GM18502 (cell line): ENCODE measurements at regions not wholly inside any gene's neighbourhood (a gene's known extent, or its start where the extent isn't known, plus 50 kb on each side); places are given as distances from the start of the nearest gene placed in this dataset.

ENCODE experiments used
- ATAC-seq: cut with Tn5 transposase; IDR thresholded peaks from one replicate; pipeline ENCODE4 v1.9.1; 2021; ENCODE audit warnings: mild to moderate bottlenecking; ENCODE audit not compliant: unreplicated experiment, poor library complexity

GRCh38 chr4:89379511-89380044, 72.0 kb upstream of the GPRIN3 start:
- ATAC-seq, result no peak

- no peak for ATAC-seq
Observed at GRCh38 chr4:89373394-89373793, 65.8 kb upstream of the GPRIN3 start.

GRCh38 chr4:89371614-89372013, 64.0 kb upstream of the GPRIN3 start:
- no peak for ATAC-seq

GRCh38 chr4:89369581-89369980, 62.0 kb upstream of the GPRIN3 start:
- ATAC-seq, result no peak

GRCh38 chr4:89368861-89369260, 61.3 kb upstream of the GPRIN3 start:
- no peak for ATAC-seq

GRCh38 chr4:89365776-89366175, 58.2 kb upstream of the GPRIN3 start:
- ATAC-seq, result no peak

GRCh38 chr4:89365375-89365774, 57.8 kb upstream of the GPRIN3 start:
- no peak for ATAC-seq

- no peak for ATAC-seq
Observed at GRCh38 chr4:89364541-89364940, 56.9 kb upstream of the GPRIN3 start.

- no peak for ATAC-seq
Observed at GRCh38 chr4:89363786-89364185, 56.2 kb upstream of the GPRIN3 start.

GRCh38 chr4:89358935-89359638, 51.5 kb upstream of the GPRIN3 start:
- no peak for ATAC-seq

- no peak for ATAC-seq
Observed at GRCh38 chr4:89357787-89358186, 50.2 kb upstream of the GPRIN3 start.
